Panc1 (cell line): ENCODE measurements at regions not wholly inside any gene's neighbourhood (a gene's known extent, or its start where the extent isn't known, plus 50 kb on each side); places are given as distances from the start of the nearest gene placed in this dataset.

Experiments used
- ATAC-seq: fragments of 200-7000 bp; cut with Tn5 transposase; 2 replicates; pipeline ENCODE4 v1.9.1; 2020; ENCODE audit warnings: mild to moderate bottlenecking, moderate library complexity
- BruUV-seq: library from RNA; stranded (reverse); fragments of 400-500 nt; replicated peaks from 2 replicates; lab custom pipeline; 2021; lab: Mats Ljungman, UMichigan
- CTCF ChIA-PET: fragments of 300-600 bp; sonication (Branson Sonifier 250); formaldehyde crosslinking; loops from one replicate; lab custom pipeline; 2022; ENCODE audit warnings: antibody characterized with exemption; lab: Charles Lee
- POLR2A ChIA-PET: fragments of 300-600 bp; sonication (Branson Sonifier 250); formaldehyde crosslinking; loops from one replicate; lab custom pipeline; 2022; ENCODE audit warnings: antibody characterized with exemption; lab: Charles Lee
- DNase-seq: peaks from one replicate; pipeline ENCODE4 v3.0.0-alpha.2; 2010; ENCODE audit warnings: low read depth, low spot score
- H3K27ac ChIP-seq: 2 replicates; pipeline ENCODE4 v1.5.1; 2011; ENCODE audit warnings: mild to moderate bottlenecking, low read length, inconsistent platforms
- H3K27me3 ChIP-seq: fragments of 200-500 bp; sonication (Bioruptor generic); 2 replicates; pipeline ENCODE4 v1.6.0; 2014; ENCODE audit warnings: low read length, inconsistent platforms; ENCODE audit not compliant: control insufficient read depth, insufficient read depth
- H3K36me3 ChIP-seq: fragments of 200-500 bp; sonication (Bioruptor generic); 2 replicates; pipeline ENCODE4 v1.5.1; 2014; ENCODE audit warnings: inconsistent platforms, mild to moderate bottlenecking, low read length, moderate library complexity; ENCODE audit not compliant: control insufficient read depth, insufficient read depth
- H3K4me1 ChIP-seq: 2 replicates; pipeline ENCODE4 v1.5.1; 2011; ENCODE audit warnings: inconsistent platforms, mild to moderate bottlenecking, low read length, moderate library complexity; ENCODE audit not compliant: control insufficient read depth, insufficient read depth
- H3K4me3 ChIP-seq, 2 experiments: 2 replicates each; pipeline ENCODE4 v1.5.1; 2011 to 2012; ENCODE audit warnings: low read depth in 2 of 2, low read length in 2 of 2, mild to moderate bottlenecking in 2 of 2, inconsistent platforms in 1 of 2, moderate library complexity in 1 of 2
- H3K9me3 ChIP-seq: fragments of 200-500 bp; sonication (Bioruptor generic); 2 replicates; pipeline ENCODE4 v1.5.1; 2014; ENCODE audit warnings: low read depth, mild to moderate bottlenecking, inconsistent platforms, low read length, moderate library complexity; ENCODE audit not compliant: control insufficient read depth, insufficient read depth
- POLR2AphosphoS5 ChIP-seq: IDR thresholded peaks from 2 replicates; pipeline ENCODE4 v1.6.1; 2012; ENCODE audit warnings: mild to moderate bottlenecking, low read depth, low read length, moderate library complexity
- SIN3A ChIP-seq: IDR thresholded peaks from 2 replicates; pipeline ENCODE4 v1.6.1; 2012; ENCODE audit warnings: low read depth, mild to moderate bottlenecking, low read length, moderate library complexity, borderline replicate concordance; ENCODE audit not compliant: insufficient read depth
- TCF7L2 ChIP-seq: IDR thresholded peaks from 2 replicates; pipeline ENCODE4 v1.6.1; 2011; ENCODE audit warnings: mild to moderate bottlenecking, low read depth, low read length, inconsistent platforms
- in situ Hi-C: cut with HindIII; loops from 2 replicates; pipeline ENCODE4 v1.10.0; 2016; ENCODE audit warnings: low sequenced_read_pairs, low pct_unique_long_range_greater_than_20kb
- intact Hi-C: fragments of 100-400 bp; cut with micrococcal nuclease; formaldehyde crosslinking; loops from one replicate; pipeline ENCODE4 v1.10.0; 2022; ENCODE audit not compliant: unreplicated experiment
- TF ChIP-seq, protein P1 (sequence below), 2 experiments: IDR thresholded peaks; 2 replicates each; pipeline ENCODE4 v1.6.1; 2011 to 2012; ENCODE audit warnings: low read depth in 2 of 2, control low read depth in 1 of 2, low read length in 1 of 2, mild to moderate bottlenecking in 1 of 2, moderate library complexity in 1 of 2; ENCODE audit not compliant: insufficient read depth in 1 of 2
- TF ChIP-seq, protein P2 (sequence below): fragments of 450-650 bp; IDR thresholded peaks from 2 replicates; pipeline ENCODE4 v1.5.1; 2017; ENCODE audit warnings: mild to moderate bottlenecking

DNA sequence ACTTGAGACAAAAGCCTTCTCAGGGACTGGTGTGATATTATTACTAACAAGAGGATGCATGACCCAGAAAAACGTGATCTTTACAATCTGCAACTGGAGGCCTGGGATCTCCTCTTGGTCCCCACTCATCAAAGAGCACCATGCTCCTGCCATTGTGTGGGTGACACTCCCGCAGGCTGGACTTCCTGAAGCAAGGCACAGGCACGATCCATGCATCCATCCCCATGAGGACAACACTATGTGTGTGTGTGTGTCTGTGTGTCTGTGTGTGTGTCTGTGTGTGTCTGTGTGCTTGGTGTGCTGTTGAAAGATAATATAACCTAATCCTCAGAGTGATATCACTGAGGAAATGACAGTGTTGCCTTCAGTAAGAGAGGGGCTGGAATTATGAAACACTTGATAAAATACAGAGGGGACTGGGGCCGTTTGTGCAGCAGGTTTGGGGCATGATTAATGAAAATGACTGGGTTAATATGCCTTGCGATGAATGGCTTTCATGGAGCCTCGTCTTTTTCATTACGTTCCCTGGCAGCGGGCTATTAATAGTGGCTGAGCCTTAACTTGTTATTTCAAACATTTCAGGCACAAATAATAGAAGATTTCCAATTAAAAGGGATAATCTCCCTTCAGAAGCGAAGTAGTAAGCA, 180.8 kb upstream of the TCERG1L start:
- Histone ChIP-seq H3K4me3 (no peak overlapping the region), H3K9me3 (peaks cover 4% of the 10 kb centered on the region; the same call in 1 of the 2 replicates), H3K27me3 (peaks cover 2% of the 10 kb centered on the region; the same call in 1 of the 2 replicates), H3K27ac (no peak overlapping the region), H3K4me1 (no peaks in the 10 kb centered on the region), H3K36me3 (no peaks in the 10 kb centered on the region)
- no peak for DNase-seq
- intact Hi-C loops = no loop called here
- in situ Hi-C loops = no loop called here
- no TSS peak for BruUV-seq
- no peak for ATAC-seq
- CTCF ChIA-PET = no interaction called here
- POLR2A ChIA-PET = no interaction called here
- TF ChIP-seq, protein P1, sequence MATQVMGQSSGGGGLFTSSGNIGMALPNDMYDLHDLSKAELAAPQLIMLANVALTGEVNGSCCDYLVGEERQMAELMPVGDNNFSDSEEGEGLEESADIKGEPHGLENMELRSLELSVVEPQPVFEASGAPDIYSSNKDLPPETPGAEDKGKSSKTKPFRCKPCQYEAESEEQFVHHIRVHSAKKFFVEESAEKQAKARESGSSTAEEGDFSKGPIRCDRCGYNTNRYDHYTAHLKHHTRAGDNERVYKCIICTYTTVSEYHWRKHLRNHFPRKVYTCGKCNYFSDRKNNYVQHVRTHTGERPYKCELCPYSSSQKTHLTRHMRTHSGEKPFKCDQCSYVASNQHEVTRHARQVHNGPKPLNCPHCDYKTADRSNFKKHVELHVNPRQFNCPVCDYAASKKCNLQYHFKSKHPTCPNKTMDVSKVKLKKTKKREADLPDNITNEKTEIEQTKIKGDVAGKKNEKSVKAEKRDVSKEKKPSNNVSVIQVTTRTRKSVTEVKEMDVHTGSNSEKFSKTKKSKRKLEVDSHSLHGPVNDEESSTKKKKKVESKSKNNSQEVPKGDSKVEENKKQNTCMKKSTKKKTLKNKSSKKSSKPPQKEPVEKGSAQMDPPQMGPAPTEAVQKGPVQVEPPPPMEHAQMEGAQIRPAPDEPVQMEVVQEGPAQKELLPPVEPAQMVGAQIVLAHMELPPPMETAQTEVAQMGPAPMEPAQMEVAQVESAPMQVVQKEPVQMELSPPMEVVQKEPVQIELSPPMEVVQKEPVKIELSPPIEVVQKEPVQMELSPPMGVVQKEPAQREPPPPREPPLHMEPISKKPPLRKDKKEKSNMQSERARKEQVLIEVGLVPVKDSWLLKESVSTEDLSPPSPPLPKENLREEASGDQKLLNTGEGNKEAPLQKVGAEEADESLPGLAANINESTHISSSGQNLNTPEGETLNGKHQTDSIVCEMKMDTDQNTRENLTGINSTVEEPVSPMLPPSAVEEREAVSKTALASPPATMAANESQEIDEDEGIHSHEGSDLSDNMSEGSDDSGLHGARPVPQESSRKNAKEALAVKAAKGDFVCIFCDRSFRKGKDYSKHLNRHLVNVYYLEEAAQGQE (IDR thresholded peaks at IDR 0.05; ENCODE audit: insufficient read depth in 1 of 2, low read depth in 2 of 2, low read length in 1 of 2) = no peak
- no peak for TF ChIP-seq SIN3A

DNA sequence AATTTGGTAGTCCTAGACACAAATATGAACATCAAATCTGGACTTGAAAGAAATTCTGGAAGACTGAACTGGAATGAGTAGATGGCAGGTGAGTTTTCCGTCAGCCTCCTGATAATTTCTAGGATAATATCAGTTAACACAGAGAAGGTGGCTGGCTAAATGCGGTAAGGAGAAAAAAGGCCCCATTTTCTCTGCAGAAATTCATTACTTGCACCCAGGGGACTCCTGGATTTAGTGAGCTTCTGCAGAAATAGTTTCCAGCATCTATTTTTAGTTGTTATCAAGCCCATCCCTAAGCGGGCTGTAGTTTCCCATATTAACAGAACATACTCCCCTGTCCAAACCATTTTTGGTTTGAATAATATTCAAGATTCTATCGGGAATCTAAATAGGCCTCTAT, 181.9 kb upstream of the TCERG1L start:
- intact Hi-C loops (no loop called here), in situ Hi-C loops (no loop called here)
- peaks cover 4% of the 10 kb centered on the region; the same call in 1 of the 2 replicates for H3K9me3 ChIP-seq
- no peaks in the 10 kb centered on the region for H3K4me1 ChIP-seq
- H3K36me3 ChIP-seq = no peaks in the 10 kb centered on the region
- H3K27me3 ChIP-seq = peaks cover 5% of the 10 kb centered on the region; the same call in 1 of the 2 replicates
- POLR2A ChIA-PET = no interaction called here
- H3K27ac ChIP-seq = no peak overlapping the region
- no peak overlapping the region for H3K4me3 ChIP-seq
- TF ChIP-seq, protein P2, sequence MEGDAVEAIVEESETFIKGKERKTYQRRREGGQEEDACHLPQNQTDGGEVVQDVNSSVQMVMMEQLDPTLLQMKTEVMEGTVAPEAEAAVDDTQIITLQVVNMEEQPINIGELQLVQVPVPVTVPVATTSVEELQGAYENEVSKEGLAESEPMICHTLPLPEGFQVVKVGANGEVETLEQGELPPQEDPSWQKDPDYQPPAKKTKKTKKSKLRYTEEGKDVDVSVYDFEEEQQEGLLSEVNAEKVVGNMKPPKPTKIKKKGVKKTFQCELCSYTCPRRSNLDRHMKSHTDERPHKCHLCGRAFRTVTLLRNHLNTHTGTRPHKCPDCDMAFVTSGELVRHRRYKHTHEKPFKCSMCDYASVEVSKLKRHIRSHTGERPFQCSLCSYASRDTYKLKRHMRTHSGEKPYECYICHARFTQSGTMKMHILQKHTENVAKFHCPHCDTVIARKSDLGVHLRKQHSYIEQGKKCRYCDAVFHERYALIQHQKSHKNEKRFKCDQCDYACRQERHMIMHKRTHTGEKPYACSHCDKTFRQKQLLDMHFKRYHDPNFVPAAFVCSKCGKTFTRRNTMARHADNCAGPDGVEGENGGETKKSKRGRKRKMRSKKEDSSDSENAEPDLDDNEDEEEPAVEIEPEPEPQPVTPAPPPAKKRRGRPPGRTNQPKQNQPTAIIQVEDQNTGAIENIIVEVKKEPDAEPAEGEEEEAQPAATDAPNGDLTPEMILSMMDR = no peak
- TF ChIP-seq TCF7L2 = no peak
- no peak for TF ChIP-seq POLR2AphosphoS5
- TF ChIP-seq SIN3A = no peak
- TF ChIP-seq, protein P1 (IDR thresholded peaks at IDR 0.05; ENCODE audit: insufficient read depth in 1 of 2, low read depth in 2 of 2, low read length in 1 of 2) = no peak
- BruUV-seq = no TSS peak
- CTCF ChIA-PET = no interaction called here
- DNase-seq = no peak
- no peak for ATAC-seq
